ENCODE measurements at regions not wholly inside any gene's neighbourhood (a gene's known extent, or its start where the extent isn't known, plus 50 kb on each side); places are given as distances from the start of the nearest gene placed in this dataset.

GRCh38 chr3:82509951-82510603 is 748.6 kb upstream of the GBE1 start:
- no peak overlapping the region for H3K27ac ChIP-seq
- no peak for TF ChIP-seq ZFX (IDR thresholded peaks at IDR 0.05)
- TF ChIP-seq, protein P1, sequence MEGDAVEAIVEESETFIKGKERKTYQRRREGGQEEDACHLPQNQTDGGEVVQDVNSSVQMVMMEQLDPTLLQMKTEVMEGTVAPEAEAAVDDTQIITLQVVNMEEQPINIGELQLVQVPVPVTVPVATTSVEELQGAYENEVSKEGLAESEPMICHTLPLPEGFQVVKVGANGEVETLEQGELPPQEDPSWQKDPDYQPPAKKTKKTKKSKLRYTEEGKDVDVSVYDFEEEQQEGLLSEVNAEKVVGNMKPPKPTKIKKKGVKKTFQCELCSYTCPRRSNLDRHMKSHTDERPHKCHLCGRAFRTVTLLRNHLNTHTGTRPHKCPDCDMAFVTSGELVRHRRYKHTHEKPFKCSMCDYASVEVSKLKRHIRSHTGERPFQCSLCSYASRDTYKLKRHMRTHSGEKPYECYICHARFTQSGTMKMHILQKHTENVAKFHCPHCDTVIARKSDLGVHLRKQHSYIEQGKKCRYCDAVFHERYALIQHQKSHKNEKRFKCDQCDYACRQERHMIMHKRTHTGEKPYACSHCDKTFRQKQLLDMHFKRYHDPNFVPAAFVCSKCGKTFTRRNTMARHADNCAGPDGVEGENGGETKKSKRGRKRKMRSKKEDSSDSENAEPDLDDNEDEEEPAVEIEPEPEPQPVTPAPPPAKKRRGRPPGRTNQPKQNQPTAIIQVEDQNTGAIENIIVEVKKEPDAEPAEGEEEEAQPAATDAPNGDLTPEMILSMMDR (conservative IDR thresholded peaks at IDR 0.05) = no peak

DNA sequence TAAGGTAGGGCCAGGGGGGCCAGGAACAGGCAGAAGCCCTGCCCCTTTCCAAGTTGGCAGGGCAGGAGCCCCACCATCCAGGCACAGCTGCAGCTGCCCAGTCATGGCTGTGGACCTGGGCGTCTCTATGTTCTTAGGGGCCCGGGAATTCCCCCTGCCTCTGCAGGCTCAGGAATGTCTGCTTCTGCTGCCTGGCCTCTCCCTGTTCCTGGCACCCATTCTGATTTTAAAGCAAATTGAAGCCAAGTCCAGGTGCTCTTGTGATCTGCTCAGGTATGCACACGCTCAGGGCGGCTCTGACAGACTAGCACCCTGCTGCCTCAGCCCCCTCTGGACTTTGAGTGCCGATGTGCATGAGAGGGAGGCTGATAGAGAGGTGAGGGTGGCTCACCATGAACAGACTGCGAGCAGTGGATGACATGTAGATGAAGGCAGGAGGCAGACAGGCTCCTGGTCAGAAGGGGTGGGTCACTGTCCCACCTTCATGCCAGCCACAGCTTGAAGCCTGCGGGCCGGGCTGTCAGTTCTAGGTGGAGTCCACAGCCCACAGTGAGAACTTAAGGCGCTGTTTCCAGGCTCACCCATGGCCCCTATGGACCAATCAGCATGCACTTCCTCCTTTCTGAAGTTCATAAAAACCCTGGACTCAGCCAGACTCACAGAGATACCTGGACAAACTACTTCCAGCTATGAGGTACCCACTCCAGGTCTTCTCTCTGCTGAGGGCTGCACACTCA is 747.8 kb upstream of the GBE1 start:
- TF ChIP-seq, protein P1 (conservative IDR thresholded peaks at IDR 0.05) = no peak
- TF ChIP-seq ZFX (IDR thresholded peaks at IDR 0.05) = no peak

GRCh38 chr3:82506204-82506603 is 744.8 kb upstream of the GBE1 start:
- TF ChIP-seq, protein P1 (conservative IDR thresholded peaks at IDR 0.05) = no peak
- TF ChIP-seq ZFX (IDR thresholded peaks at IDR 0.05) = no peak
- H3K27ac ChIP-seq = no peak overlapping the region

More for the DNA sequence above, 747.8 kb upstream of the GBE1 start:
- H3K27ac ChIP-seq = no peak overlapping the region

DNA sequence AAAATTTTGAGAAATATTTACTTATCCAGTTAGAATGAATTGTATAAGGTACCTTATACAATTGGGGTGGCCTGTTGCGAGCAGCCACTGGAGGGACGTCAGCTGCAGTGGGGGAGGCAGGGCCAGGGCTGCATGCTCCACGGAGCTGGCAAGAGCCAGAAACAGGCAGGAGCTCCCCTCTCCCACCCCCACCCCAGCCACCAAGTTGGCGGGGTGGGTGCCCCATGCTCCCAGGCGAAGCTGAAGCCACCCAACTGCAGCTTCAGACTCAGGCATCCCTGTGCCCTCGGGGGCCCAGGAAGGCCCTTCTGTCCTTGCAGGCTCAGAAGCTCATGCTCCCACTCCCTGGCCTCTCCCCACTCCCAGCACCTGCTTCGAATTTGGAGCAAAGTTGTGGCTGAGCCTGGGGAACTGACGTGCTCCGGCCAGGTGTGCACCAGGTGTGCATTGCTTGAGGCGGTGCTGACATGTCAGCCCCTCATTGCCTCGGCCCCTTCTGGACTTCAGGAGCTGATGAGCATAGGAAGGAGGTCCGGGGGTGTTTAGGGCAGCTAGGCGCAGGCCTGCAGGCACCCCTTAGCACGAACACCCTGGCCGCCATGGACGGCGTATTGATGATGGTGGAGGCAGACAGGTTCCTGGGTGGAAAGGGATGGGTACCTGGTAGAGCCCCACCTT is 743.8 kb upstream of the GBE1 start:
- no peak overlapping the region for H3K27ac ChIP-seq
- TF ChIP-seq, protein P1 (conservative IDR thresholded peaks at IDR 0.05) = no peak
- no peak for TF ChIP-seq ZFX (IDR thresholded peaks at IDR 0.05)

- no peak for TF ChIP-seq ZFX (IDR thresholded peaks at IDR 0.05)
- TF ChIP-seq, protein P1 (conservative IDR thresholded peaks at IDR 0.05) = no peak
- H3K27ac ChIP-seq = no peak overlapping the region
Observed at GRCh38 chr3:82498186-82498585, 736.7 kb upstream of the GBE1 start.

DNA sequence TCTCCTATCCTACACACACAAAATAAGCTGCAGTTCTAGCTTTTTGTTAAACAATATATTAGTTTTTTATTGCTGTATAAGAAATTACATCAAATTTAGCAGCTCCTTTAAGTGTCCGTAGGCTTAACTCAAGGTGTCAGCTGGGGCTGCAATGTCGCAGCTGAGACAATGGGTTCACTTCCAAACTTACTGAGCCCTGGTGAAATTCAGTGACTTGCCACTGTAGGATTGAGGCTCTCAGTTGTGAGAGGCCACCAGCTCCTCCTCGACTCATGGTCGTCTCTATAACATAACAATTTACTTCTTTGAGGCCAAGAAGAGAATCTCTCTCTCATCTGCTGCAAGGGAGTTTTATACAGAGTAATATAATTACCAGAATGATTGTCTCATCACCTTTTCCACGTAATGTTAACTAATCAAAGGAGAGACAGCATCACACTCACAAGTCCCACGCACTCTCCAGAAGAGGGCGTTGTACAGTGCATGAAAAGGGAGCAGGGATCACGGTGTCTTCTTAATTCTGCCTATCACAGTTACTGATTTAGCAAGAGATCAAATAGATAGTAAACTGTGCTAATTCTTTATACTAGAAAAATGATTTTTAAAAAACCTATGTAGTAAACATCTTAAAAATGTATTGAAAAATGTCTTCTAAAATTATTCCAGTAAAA is 735.6 kb upstream of the GBE1 start:
- no peak for TF ChIP-seq ZFX (IDR thresholded peaks at IDR 0.05)
- TF ChIP-seq, protein P1 (conservative IDR thresholded peaks at IDR 0.05) = peak; percentile 58

More for the DNA sequence above, 735.6 kb upstream of the GBE1 start:
- no peak overlapping the region for H3K27ac ChIP-seq
